ENCODE measurements at regions not wholly inside any gene's neighbourhood (a gene's known extent, or its start where the extent isn't known, plus 50 kb on each side); places are given as distances from the start of the nearest gene placed in this dataset.

DNA sequence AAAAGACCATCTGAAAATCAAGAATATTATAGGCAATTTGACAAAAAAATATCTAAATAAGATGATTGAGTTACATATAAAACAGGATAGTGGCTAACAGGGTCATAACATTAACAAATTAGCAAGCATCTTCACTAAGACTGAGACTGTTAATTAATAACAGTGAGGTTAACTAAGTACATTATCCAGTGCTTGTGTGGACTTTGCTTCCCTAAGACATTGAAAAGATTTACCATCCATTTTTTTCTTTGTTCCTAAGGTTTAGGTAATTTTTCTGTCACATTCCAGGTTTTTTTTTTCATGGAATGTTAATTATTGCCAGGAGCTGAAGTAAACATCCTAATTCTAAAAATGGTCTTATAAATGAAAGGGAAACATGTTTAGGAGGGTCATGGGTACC, 227.6 kb downstream of the ANKRD7 start:
- Histone ChIP-seq H3K4me1 (ENCODE audit: insufficient read depth, low read length) (no peaks in the 10 kb centered on the region), H3K9me3 (ENCODE audit: control insufficient read depth, insufficient read depth, low read length) (no peaks in the 10 kb centered on the region), H3K9ac (ENCODE audit: low read depth, low read length) (no peak overlapping the region), H3K36me3 (ENCODE audit: insufficient read depth, low read length) (no peaks in the 10 kb centered on the region)

DNA sequence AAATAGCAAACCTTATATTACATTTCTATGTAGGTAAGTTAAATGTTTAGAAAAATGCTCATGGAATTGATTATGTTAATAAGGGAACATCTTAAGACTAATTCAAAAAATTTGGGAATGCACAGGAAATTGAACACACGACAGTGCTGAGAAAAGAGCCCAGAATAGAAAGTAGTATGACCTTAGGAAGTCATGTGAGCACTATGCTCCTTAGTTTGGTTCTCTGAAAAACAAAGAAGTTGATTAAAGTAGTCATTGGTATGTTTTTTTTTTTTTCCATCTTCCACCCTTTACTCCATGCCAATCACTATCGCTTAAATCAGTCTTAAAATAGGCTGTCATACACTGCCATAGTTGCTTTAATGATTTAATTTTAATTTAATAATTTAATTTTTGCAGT, 242.9 kb downstream of the ANKRD7 start:
- H3K9me3 ChIP-seq (ENCODE audit: control insufficient read depth, insufficient read depth, low read length): no peaks in the 10 kb centered on the region
- no peaks in the 10 kb centered on the region for H3K36me3 ChIP-seq (ENCODE audit: insufficient read depth, low read length)
- H3K9ac ChIP-seq (ENCODE audit: low read depth, low read length): no peak overlapping the region
- no peaks in the 10 kb centered on the region; the same call in 1 of the 2 replicates for H3K4me1 ChIP-seq (ENCODE audit: insufficient read depth, low read length)

DNA sequence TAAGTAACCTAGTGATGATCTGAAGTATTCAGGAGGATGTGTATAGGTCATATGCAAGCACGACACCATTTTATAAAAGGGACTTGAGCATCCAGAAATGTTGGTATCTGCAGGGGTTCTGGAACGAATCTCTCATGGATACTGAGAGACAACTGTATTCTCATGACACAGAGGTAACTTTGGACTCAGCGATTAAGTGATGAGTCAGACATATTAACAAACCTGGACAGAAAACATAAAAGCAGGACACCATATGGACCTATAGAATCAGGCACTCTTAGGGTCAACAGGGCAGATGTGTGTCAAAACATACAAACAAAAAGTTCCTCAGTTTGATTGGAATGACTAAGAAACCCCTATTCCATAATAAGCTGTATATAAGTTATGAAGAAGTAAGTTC, 248.1 kb downstream of the ANKRD7 start:
- Histone ChIP-seq H3K9ac (ENCODE audit: low read depth, low read length) (no peak overlapping the region), H3K36me3 (ENCODE audit: insufficient read depth, low read length) (no peaks in the 10 kb centered on the region), H3K4me1 (ENCODE audit: insufficient read depth, low read length) (no peaks in the 10 kb centered on the region; the same call in 1 of the 2 replicates)

DNA sequence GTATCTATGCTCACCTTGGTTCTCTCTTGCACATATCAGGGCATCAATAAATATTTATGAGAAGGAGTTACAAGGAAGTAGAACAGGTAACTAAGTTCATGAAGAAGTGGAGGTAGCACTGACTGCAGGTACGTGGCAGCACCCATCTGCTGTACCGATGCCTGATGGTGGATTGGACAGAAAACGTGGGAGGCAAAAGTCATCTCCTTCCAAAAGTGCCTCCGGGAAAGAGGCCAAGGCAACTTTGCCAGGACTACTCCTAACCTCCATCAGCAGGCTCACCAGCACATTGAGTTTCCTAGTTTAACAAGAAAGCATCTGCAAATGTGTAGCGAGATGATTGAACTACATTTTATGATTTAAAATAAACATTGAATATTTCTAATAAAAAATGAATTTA, 248.8 kb downstream of the ANKRD7 start:
- no peak overlapping the region for H3K9ac ChIP-seq (ENCODE audit: low read depth, low read length)
- H3K9me3 ChIP-seq (ENCODE audit: control insufficient read depth, insufficient read depth, low read length): no peaks in the 10 kb centered on the region
- no peaks in the 10 kb centered on the region; the same call in 1 of the 2 replicates for H3K4me1 ChIP-seq (ENCODE audit: insufficient read depth, low read length)
- H3K36me3 ChIP-seq (ENCODE audit: insufficient read depth, low read length): no peaks in the 10 kb centered on the region

More for the DNA sequence above, 248.1 kb downstream of the ANKRD7 start:
- H3K9me3 ChIP-seq (ENCODE audit: control insufficient read depth, insufficient read depth, low read length): no peaks in the 10 kb centered on the region

DNA sequence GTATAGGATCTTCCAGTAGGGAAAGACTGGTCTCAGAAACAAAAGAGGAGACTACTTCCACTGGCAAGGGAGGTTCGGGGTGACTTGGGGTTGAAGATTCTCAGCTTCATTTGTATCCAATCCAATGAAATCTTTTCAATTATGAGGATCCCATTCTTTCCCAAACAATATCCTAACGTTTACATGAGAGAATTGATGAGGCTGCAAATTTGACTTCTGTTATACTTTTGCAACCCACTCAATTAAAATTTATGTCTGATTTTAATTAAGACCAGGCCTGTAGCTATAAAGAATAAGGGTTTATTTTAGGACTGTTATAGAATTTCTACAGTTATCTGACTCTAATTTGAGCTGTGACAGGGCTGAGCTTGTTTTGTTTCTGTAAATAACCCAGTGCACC, 251.5 kb downstream of the ANKRD7 start:
- Histone ChIP-seq H3K4me1 (ENCODE audit: insufficient read depth, low read length) (no peaks in the 10 kb centered on the region; the same call in 1 of the 2 replicates), H3K36me3 (ENCODE audit: insufficient read depth, low read length) (no peaks in the 10 kb centered on the region), H3K9ac (ENCODE audit: low read depth, low read length) (no peak overlapping the region), H3K9me3 (ENCODE audit: control insufficient read depth, insufficient read depth, low read length) (no peaks in the 10 kb centered on the region)

DNA sequence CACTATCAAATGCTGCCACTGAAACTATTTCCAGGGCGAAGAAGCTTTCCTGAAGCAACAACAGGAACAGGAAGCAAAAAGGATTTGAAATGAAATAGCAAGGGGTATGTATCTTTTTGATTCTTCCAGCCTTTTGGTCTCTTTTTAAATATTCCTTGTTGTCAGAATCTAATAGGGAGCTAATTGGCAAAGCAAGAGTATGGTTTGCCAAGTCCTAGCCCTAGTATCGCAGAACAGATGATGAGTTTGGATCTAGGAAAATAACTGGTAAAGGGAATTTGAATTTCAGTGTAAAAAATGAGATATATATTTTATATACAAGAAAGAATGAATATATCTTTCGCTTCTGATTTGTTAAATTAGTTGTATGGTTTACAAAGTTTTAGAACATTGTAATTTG, 252.5 kb downstream of the ANKRD7 start:
- no peak overlapping the region for H3K9ac ChIP-seq (ENCODE audit: low read depth, low read length)
- H3K4me1 ChIP-seq (ENCODE audit: insufficient read depth, low read length): no peaks in the 10 kb centered on the region
- no peaks in the 10 kb centered on the region for H3K36me3 ChIP-seq (ENCODE audit: insufficient read depth, low read length)
- no peaks in the 10 kb centered on the region for H3K9me3 ChIP-seq (ENCODE audit: control insufficient read depth, insufficient read depth, low read length)

DNA sequence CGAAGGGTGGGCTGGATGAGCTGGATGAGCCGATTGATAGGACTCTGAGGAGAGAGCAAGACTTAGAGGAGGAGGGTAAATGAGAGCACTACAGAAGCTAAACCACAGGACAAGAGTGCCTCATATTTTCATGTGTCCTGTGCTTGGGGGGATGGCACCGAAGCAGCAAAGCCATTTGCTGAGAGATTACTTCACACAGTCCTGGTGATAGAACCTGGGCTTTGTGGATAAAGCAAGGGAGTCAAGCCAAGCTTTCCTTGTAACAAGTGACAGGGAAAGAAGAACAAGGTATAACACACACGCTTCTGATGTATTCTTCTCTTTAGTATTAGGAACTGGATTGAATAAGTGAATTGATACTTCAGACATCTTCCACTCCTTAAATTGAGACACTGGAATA, 253.7 kb downstream of the ANKRD7 start:
- no peaks in the 10 kb centered on the region for H3K36me3 ChIP-seq (ENCODE audit: insufficient read depth, low read length)
- no peaks in the 10 kb centered on the region for H3K9me3 ChIP-seq (ENCODE audit: control insufficient read depth, insufficient read depth, low read length)
- no peaks in the 10 kb centered on the region for H3K4me1 ChIP-seq (ENCODE audit: insufficient read depth, low read length)
- H3K9ac ChIP-seq (ENCODE audit: low read depth, low read length): no peak overlapping the region

DNA sequence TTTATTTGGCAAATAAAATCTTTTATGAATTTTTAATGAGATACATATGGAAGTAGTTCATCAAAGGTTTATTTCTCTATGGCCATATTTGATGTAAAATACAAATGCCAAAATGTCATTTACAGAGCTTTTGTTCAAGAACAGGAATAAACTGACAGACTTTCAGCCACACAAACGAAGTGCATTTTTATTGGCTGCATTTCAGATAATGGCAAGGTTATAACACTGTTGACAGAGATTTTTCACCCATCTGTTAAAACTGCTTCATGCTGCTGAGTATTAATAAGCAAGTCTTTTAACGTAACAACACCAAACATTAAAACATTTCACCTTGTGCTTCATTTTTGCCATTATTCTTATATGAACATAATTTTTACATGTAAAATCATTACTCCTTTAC, 254.4 kb downstream of the ANKRD7 start:
- H3K9ac ChIP-seq (ENCODE audit: low read depth, low read length): no peak overlapping the region
- no peaks in the 10 kb centered on the region for H3K9me3 ChIP-seq (ENCODE audit: control insufficient read depth, insufficient read depth, low read length)
- H3K36me3 ChIP-seq (ENCODE audit: insufficient read depth, low read length): no peaks in the 10 kb centered on the region
- no peaks in the 10 kb centered on the region for H3K4me1 ChIP-seq (ENCODE audit: insufficient read depth, low read length)

DNA sequence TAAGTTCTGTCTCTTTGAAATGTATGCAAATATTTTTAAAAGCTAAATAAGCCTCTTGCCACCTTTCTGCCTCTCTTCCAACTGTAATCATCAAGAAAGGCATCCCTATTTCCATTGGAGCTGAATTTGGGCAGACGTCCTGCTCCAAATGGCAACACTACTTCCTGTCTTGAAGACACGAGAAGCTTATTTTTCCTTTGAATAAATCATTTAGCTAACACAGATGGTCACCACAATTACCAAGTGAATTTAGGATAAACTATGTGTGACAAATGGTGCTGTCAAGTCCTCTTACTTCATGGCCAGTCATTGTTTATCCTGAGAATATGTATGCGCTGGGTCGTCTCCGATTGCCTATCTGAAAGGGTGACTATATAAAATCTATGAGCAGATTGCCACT, 268.0 kb downstream of the ANKRD7 start:
- no peaks in the 10 kb centered on the region for H3K36me3 ChIP-seq (ENCODE audit: insufficient read depth, low read length)
- H3K4me1 ChIP-seq (ENCODE audit: insufficient read depth, low read length): no peaks in the 10 kb centered on the region
- H3K9me3 ChIP-seq (ENCODE audit: control insufficient read depth, insufficient read depth, low read length): no peaks in the 10 kb centered on the region
- no peak overlapping the region for H3K9ac ChIP-seq (ENCODE audit: low read depth, low read length)

DNA sequence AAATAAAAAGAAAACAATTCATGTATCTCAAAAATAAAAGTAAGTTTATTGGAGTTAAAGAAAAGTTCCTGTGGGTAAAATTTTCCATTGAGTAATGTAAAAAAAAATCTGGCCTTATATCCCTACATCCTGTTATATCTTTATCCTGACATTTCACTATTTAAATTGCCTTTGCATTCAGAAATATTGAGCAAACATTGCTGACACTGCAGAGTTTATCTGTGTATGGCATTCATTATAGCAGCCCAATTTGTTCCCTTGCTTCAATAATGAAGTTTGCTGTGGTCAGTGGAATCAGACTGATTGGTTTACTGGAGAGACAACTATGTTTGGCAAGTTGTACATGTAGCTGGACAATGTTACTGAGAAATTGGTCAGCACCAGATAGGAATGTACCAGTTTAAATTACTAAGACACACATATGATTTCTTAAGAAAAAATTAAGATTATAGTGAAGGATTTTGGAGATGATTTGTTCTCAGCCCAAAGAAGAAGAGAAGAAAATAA, 271.7 kb downstream of the ANKRD7 start:
- H3K9me3 ChIP-seq (ENCODE audit: control insufficient read depth, insufficient read depth, low read length): no peaks in the 10 kb centered on the region
- no peak overlapping the region for H3K9ac ChIP-seq (ENCODE audit: low read depth, low read length)
- no peaks in the 10 kb centered on the region for H3K36me3 ChIP-seq (ENCODE audit: insufficient read depth, low read length)
- H3K4me1 ChIP-seq (ENCODE audit: insufficient read depth, low read length): no peaks in the 10 kb centered on the region

DNA sequence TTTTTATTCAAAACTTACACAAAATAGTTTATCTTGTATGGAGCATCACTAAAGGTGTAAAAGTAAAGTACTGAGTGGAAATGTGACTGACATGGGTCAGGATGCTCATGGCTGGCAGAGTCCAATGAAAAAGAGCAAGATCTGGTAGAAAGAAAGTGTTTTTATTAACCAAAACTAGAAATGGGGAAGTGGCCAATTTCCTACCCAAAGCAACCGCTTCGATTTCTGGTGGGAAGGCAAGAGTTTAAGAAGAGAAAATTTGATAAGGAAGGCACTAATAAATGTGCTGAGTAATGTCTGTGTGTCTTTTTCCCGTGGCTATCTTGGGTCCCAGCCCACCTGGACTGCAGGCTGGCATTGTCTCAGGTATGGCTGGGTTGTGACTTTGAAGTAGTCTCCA, 277.7 kb downstream of the ANKRD7 start:
- no peaks in the 10 kb centered on the region for H3K36me3 ChIP-seq (ENCODE audit: insufficient read depth, low read length)
- H3K9me3 ChIP-seq (ENCODE audit: control insufficient read depth, insufficient read depth, low read length): no peaks in the 10 kb centered on the region
- H3K9ac ChIP-seq (ENCODE audit: low read depth, low read length): no peak overlapping the region
- no peaks in the 10 kb centered on the region for H3K4me1 ChIP-seq (ENCODE audit: insufficient read depth, low read length)

DNA sequence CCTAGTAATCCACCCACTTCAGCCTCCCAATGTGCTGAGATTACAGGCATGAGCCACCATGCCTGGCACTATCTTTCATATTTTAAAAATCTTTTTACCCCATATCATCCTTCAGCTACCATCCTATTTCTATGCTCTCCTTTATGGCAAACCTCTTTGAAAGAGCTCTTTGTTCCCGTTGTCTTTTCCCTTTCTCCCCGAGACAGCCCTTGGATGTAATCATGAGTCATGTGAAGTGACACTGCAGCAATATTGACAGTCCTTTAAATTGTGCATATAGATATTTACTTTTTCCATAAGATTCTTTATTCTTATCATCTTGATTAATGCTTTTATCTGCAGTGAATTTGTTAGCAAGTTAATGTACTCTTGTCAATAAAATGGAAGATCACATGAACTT, 286.6 kb downstream of the ANKRD7 start:
- Histone ChIP-seq H3K9ac (ENCODE audit: low read depth, low read length) (no peak overlapping the region), H3K4me1 (ENCODE audit: insufficient read depth, low read length) (no peaks in the 10 kb centered on the region), H3K9me3 (ENCODE audit: control insufficient read depth, insufficient read depth, low read length) (no peaks in the 10 kb centered on the region), H3K36me3 (ENCODE audit: insufficient read depth, low read length) (no peaks in the 10 kb centered on the region)

DNA sequence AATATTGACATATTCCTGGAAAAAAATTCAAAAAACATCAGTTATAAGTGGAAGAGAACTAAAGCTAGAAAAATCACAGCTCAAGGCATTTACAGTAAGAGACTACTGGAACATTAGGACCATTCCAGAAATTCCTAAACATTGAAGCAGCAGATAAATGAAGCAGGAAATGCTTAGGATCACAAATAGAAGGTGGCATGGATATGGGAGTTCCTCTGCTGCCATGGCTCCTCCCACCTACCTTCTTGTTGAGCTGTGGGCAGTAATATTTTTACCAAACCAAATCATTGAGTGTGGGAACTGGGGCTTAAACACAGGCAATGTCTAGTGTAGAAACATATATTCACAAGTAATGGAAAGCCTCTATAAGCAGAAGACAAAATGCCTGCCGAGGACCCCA, 292.8 kb downstream of the ANKRD7 start:
- Histone ChIP-seq H3K36me3 (ENCODE audit: insufficient read depth, low read length) (no peaks in the 10 kb centered on the region), H3K9me3 (ENCODE audit: control insufficient read depth, insufficient read depth, low read length) (no peaks in the 10 kb centered on the region), H3K9ac (ENCODE audit: low read depth, low read length) (no peak overlapping the region), H3K4me1 (ENCODE audit: insufficient read depth, low read length) (no peaks in the 10 kb centered on the region)

DNA sequence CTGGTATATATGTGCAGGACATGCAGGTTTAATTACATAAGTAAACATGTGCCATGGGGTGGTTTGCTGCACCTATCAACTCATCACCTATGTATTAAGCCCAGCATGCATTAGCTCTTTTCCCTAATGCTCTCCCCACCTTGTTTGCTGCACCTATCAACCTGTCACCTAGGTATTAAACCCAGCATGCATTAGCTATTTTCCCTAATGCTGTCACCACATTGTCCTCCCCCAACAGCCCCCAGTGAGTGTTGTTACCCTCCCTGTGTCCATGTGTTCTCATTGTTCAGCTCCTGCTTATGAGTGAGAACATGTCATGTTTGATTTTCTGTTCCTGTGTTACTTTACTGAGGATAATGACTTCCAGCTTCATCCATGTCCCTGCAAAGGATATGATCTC, 300.5 kb downstream of the ANKRD7 start:
- H3K36me3 ChIP-seq (ENCODE audit: insufficient read depth, low read length): no peaks in the 10 kb centered on the region
- H3K9me3 ChIP-seq (ENCODE audit: control insufficient read depth, insufficient read depth, low read length): no peaks in the 10 kb centered on the region
- no peak overlapping the region for H3K9ac ChIP-seq (ENCODE audit: low read depth, low read length)
- no peaks in the 10 kb centered on the region for H3K4me1 ChIP-seq (ENCODE audit: insufficient read depth, low read length)

DNA sequence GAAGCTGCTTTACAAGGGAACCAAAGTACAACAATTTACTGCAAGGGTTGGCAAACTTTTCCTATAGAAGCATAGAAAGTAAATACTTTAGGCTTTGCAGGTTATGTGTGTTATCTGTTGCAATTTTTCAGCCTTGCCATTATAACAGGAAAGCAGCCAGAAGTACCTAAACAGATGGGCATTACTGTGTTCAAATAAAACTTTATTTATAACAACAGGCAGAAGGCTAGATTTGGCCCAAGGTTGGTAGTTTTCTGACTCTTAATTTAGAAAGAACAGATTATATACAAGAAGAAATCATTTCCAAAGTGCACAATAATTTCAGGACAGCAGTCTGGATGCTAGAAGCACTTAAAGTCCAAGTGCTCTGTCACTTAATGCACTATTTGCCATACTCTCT, 307.1 kb downstream of the ANKRD7 start:
- no peaks in the 10 kb centered on the region for H3K9me3 ChIP-seq (ENCODE audit: control insufficient read depth, insufficient read depth, low read length)
- no peaks in the 10 kb centered on the region for H3K4me1 ChIP-seq (ENCODE audit: insufficient read depth, low read length)
- H3K9ac ChIP-seq (ENCODE audit: low read depth, low read length): no peak overlapping the region
- no peaks in the 10 kb centered on the region for H3K36me3 ChIP-seq (ENCODE audit: insufficient read depth, low read length)

DNA sequence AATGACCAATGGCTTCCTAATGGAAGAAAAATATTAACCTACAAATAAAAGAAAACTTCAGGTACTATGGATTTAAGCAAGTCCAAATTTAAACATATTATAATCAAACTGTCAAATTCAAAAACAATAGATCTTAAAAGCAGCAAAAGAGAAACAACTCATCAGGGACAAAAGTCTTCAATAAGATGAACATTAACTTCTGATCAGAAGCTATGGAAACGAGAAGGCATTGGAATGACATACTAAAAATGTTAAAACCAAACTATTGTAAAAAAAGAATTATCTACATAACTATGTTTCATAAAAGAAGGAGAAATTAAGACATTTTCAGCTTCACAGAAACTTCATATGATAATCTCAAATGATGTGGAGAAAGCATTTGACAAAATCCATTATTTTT, 334.7 kb downstream of the ANKRD7 start:
- Histone ChIP-seq H3K4me1 (ENCODE audit: insufficient read depth, low read length) (no peaks in the 10 kb centered on the region), H3K9me3 (ENCODE audit: control insufficient read depth, insufficient read depth, low read length) (no peaks in the 10 kb centered on the region), H3K9ac (ENCODE audit: low read depth, low read length) (no peak overlapping the region), H3K36me3 (ENCODE audit: insufficient read depth, low read length) (no peaks in the 10 kb centered on the region)
